Nephron progenitor cell (in vitro differentiated cells): ENCODE measurements at regions not wholly inside any gene's neighbourhood (a gene's known extent, or its start where the extent isn't known, plus 50 kb on each side); places are given as distances from the start of the nearest gene placed in this dataset.

Experiments
- DNase-seq: peaks from one replicate; pipeline ENCODE4 v3.0.0; 2021
- H3K27ac Mint-ChIP-seq: 2 replicates; pipeline ENCODE4 v1.8.0; 2021; ENCODE audit warnings: mild to moderate bottlenecking, moderate library complexity, mixed read lengths
- H3K27me3 Mint-ChIP-seq: 2 replicates; pipeline ENCODE4 v1.8.0; 2021; ENCODE audit warnings: mild to moderate bottlenecking, low read depth, mixed read lengths; ENCODE audit not compliant: poor library complexity
- H3K36me3 Mint-ChIP-seq: 2 replicates; pipeline ENCODE4 v1.8.0; 2021; ENCODE audit warnings: low read depth, mixed read lengths
- H3K4me1 Mint-ChIP-seq: 2 replicates; pipeline ENCODE4 v1.8.0; 2021; ENCODE audit warnings: mixed read lengths
- H3K4me3 Mint-ChIP-seq: 2 replicates; pipeline ENCODE4 v1.8.0; 2021; ENCODE audit warnings: mild to moderate bottlenecking, moderate library complexity, mixed read lengths
- H3K9me3 Mint-ChIP-seq: 2 replicates; pipeline ENCODE4 v1.8.0; 2021; ENCODE audit warnings: mild to moderate bottlenecking, moderate library complexity, mixed read lengths
- CTCF ChIP-seq: fragments of 200-600 bp; sonication (generic); IDR thresholded peaks from 2 replicates; pipeline ENCODE4 v1.5.0; 2021; ENCODE audit warnings: antibody characterized with exemption

GRCh38 chr3:173268781-173269180 lies 127.7 kb upstream of the SPATA16 start:
- no peaks in the 10 kb centered on the region for H3K4me1 Mint-ChIP-seq
- no peak overlapping the region for H3K27ac Mint-ChIP-seq
- H3K27me3 Mint-ChIP-seq = peaks cover 7% of the 10 kb centered on the region
- H3K36me3 Mint-ChIP-seq = no peaks in the 10 kb centered on the region
- TF ChIP-seq CTCF = no peak
- no peak for DNase-seq
- no peak overlapping the region for H3K4me3 Mint-ChIP-seq
- H3K9me3 Mint-ChIP-seq = no peaks in the 10 kb centered on the region

GRCh38 chr3:173267716-173268115 lies 126.7 kb upstream of the SPATA16 start:
- Mint-ChIP-seq H3K27me3 (peaks cover 7% of the 10 kb centered on the region), H3K27ac (no peak overlapping the region), H3K36me3 (no peaks in the 10 kb centered on the region), H3K9me3 (no peaks in the 10 kb centered on the region), H3K4me3 (no peak overlapping the region), H3K4me1 (no peaks in the 10 kb centered on the region)
- no peak for TF ChIP-seq CTCF
- DNase-seq = no peak

- H3K36me3 Mint-ChIP-seq = no peaks in the 10 kb centered on the region
- peaks cover 7% of the 10 kb centered on the region for H3K27me3 Mint-ChIP-seq
- no peak for DNase-seq
- no peaks in the 10 kb centered on the region for H3K4me1 Mint-ChIP-seq
- no peak for TF ChIP-seq CTCF
- H3K27ac Mint-ChIP-seq = no peak overlapping the region
- H3K9me3 Mint-ChIP-seq = no peaks in the 10 kb centered on the region
- H3K4me3 Mint-ChIP-seq = no peak overlapping the region
Observed at GRCh38 chr3:173266441-173266840, 125.4 kb upstream of the SPATA16 start.

GRCh38 chr3:173258697-173259096 lies 117.7 kb upstream of the SPATA16 start:
- H3K4me3 Mint-ChIP-seq = no peak overlapping the region
- H3K9me3 Mint-ChIP-seq = no peaks in the 10 kb centered on the region
- no peaks in the 10 kb centered on the region for H3K27me3 Mint-ChIP-seq
- no peaks in the 10 kb centered on the region for H3K36me3 Mint-ChIP-seq
- no peak for TF ChIP-seq CTCF
- no peak for DNase-seq
- H3K4me1 Mint-ChIP-seq = peaks cover 6% of the 10 kb centered on the region
- H3K27ac Mint-ChIP-seq = no peak overlapping the region

GRCh38 chr3:173257797-173258196 lies 116.8 kb upstream of the SPATA16 start:
- no peaks in the 10 kb centered on the region for H3K9me3 Mint-ChIP-seq
- peaks cover 6% of the 10 kb centered on the region for H3K4me1 Mint-ChIP-seq
- no peak overlapping the region for H3K27ac Mint-ChIP-seq
- no peak for DNase-seq
- H3K27me3 Mint-ChIP-seq = no peaks in the 10 kb centered on the region
- H3K4me3 Mint-ChIP-seq = no peak overlapping the region
- no peak for TF ChIP-seq CTCF
- H3K36me3 Mint-ChIP-seq = no peaks in the 10 kb centered on the region

- peaks cover 6% of the 10 kb centered on the region for H3K4me1 Mint-ChIP-seq
- no peak for DNase-seq
- no peaks in the 10 kb centered on the region for H3K9me3 Mint-ChIP-seq
- TF ChIP-seq CTCF = no peak
- no peaks in the 10 kb centered on the region for H3K27me3 Mint-ChIP-seq
- H3K4me3 Mint-ChIP-seq = no peak overlapping the region
- no peaks in the 10 kb centered on the region for H3K36me3 Mint-ChIP-seq
- H3K27ac Mint-ChIP-seq = no peak overlapping the region
Observed at GRCh38 chr3:173255555-173255954, 114.5 kb upstream of the SPATA16 start.
